ENCODE measurements at regions not wholly inside any gene's neighbourhood (a gene's known extent, or its start where the extent isn't known, plus 50 kb on each side); places are given as distances from the start of the nearest gene placed in this dataset.

DNA sequence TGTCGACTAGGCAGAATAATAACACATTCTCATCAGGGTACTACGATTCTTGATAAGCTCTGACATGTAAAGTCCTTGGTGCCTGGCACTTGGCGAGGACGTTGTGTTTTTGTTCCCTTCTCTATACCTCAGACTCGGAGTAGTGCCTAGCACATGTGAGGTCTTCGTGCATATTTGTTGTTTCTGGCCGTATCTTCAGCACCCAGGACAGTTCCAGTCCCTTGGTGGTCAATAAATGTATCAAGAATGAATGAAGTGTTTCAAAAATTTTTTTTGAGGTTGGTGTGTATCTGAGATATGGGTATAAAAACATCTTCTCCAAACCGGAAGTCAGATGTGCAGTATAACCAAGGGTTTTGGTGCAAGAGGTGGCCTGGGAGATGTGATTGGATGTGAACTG lies 198.2 kb downstream of the AACS start:
- DNase-seq (ENCODE audit: low read depth in 4 of 4, low spot score in 2 of 4) = no peak

DNA sequence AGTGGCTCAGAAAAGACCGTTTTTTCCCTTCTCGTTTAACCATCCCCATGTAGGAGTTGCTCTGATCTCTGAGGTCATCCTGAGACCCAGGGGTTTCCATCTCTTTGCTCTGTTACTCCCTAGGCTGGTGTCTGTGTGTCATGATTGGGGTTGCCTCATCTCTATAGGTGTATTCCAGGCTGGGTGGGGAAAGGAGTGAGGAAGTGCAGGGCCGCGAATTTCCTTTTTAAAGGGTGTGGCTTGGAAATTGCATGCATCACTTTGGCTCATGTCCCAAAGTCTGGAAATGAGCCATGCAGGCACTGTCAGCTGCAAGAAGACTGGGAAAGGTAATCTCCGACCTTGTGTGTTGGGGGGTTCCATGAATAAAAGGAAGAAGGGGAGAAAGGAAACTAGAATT lies 201.9 kb downstream of the AACS start:
- DNase-seq (ENCODE audit: low read depth in 4 of 4, low spot score in 2 of 4) = no peak

DNA sequence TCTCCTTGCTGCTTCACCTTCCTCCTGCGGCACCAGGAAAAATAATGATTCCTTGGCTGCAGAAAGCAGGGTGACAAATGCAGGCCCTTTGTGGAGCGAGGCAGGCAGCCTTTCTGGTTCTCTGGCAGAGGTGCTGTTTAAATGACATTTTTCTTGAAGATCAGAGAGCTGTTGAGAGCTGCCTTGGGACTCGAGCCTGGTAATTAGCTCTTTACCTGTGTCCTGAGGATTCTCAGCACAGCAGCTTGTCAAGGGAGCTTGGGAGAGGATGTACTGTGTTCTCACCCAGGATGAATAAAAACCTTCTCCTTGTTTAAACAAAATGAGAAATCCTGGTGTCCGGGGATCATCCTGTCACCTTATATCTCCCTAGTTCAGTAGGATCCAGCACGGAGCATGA lies 204.0 kb downstream of the AACS start:
- no peak for DNase-seq (ENCODE audit: low read depth in 4 of 4, low spot score in 2 of 4)

DNA sequence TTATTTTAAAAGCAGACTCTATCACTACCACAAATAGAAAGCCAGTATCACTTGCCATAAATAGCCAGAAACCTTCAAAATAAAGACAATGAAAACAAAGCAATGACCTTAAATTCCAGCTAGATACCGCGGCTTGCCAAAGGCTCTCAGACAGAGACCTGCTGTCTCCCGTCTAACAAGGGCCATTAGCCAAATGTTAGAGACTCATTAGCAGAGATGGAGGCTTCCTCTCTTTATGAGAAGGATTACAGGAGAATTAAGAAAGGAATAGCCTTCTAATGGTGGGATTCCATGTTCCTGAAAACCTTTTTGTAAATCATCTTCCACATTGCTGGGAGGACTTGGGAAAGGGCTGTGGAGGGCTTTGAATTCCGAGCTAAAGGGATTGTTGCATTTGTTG lies 206.7 kb downstream of the AACS start:
- DNase-seq (ENCODE audit: low read depth in 4 of 4, low spot score in 2 of 4) = no peak

DNA sequence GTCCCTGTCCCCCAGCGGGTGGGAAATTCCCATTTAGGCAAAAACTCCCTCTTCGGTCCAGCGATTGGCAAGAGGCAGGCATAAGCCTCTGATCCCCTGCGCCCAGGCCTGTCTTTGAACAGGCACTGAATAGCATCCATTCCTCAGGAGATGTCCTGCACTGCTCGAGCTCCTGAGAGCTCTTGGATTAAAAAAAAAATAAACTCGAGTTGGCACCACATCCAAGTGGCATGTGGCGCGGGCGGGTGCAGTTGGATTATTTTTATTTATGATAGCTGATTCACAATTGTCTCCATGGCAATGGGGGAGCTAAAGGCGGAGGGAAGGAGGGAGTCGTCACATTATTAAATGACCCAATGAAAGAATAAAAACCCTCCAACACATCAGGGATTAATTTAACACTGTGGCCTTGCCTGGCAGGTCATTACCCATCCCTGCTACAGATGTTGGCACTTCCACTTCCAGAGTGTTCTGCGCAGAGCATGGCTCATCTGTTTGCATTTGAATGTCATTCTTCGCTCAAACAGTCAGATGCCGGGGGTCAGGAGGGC lies 207.2 kb downstream of the AACS start:
- no peak for DNase-seq (ENCODE audit: low read depth in 4 of 4, low spot score in 2 of 4)

DNA sequence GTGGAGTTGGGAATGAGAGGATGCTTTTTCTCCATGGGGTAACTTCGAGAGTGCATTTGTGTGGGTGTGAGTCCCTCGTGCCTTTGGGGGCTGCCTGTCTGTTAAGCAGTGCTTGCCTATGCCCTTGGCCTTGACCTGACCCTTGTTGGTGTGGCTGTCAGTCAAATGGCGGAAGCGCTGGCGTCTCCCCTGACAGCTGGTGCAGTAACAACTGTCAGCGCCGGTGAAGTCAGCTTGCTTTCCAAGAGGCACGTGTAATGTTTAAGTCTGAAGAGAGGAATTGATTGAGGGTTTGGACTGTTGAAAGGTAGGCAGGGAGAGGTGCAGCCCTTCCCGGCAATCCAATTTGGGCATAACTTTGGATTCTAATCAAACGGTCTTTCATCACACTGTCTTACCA lies 211.3 kb downstream of the AACS start:
- no peak for DNase-seq (ENCODE audit: low read depth in 4 of 4, low spot score in 2 of 4)

DNA sequence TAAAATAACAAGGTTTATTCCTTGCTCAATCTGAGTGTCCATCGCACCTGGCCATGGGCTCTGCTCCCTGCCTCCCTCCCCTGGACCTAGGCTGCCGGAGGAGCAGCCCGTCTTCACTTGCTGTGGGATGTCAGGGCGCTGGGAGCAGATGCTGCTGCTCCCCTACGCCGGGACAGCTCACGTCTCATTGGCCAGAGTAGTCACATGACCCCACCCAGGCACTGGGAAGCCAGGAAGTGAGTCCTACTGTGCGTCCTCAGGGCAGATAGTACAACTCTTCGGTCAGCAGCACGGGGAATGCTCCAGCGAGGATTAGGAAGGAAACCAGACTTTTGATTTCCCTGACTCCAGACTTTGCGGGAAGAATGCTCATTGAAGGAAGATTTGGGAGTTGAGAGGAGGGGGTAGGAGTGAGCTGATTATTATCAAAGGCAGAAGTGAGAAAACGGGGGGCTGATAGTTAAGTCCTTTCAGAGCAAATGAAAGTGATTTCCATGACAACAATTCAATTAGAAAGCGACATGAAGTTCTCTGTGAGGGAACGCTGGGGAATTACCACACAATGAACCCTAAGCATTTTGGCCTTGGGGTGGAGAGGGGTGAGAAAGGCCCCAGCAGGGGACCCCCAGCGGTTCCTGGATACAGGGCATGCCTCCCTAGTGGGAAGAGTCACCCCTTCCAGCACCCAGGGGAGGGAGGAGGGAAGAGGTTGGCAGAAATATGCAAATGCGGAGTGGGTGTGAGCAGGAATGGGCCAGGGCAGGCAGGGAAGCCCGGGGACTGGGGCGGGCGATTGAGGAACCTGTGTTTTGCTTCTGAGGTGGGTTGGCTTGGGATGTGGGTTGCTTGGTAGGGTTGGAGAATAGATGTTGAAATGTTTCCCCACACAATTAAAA lies 215.5 kb downstream of the AACS start:
- no peak for DNase-seq (ENCODE audit: low read depth in 4 of 4, low spot score in 2 of 4)

DNA sequence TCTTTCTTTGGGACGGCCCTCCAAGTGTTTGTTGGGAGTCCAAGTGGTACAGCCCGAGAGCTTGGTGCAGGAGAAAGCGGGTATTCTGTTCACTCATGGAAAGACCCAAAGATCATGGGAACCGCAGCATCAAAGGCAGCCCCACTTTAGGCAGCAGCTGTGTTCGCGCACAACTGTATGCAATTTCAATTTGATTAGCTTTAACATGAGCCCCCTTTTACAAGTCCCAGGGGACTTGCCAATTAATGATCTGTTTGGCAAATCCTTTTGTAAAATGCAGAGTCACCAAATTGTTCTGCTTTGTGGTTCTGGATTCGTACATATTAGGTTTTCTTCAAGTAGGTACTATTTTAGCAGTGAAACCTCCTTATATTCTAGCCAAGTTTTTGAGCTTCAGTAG lies 217.7 kb downstream of the AACS start:
- DNase-seq (ENCODE audit: low read depth in 4 of 4, low spot score in 2 of 4) = no peak

DNA sequence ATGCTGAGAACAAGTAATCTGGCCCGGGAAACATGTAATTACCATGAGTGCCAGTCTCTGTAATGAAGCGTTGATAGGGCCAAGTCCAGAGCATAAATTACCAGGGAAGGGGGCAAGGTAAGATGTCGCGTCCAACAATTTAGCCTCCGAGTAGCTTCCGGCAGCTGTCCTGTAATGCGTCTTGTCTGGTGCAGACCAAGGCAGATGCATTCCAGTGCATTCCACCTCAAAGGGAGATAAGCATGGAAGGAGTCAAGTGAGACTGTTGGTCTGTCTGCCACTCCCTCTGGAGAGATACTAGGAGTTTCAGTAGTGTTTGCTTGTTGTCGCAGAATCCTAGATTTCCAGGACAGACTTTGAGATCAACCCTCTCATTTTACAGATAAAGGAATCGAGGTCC lies 218.3 kb downstream of the AACS start:
- DNase-seq (ENCODE audit: low read depth in 4 of 4, low spot score in 2 of 4) = no peak

DNA sequence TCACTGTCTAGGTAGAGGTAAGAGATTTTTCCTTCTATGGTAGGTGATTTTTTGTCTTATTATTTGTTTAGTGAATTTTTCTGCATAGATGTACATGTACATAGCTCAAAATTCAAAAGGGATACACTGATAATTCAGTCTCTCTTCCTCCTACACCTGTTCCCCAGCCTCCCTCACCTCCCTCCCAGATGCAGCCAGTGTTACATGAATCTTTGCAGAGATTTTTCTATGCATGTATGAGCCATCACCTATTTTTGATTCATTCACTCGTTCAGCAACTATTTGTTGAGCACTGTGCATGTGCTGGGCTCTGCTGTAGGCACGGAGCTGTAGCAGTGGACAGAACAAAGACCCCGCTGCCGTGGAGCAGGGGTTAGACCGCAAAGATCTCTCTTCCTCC lies 218.9 kb downstream of the AACS start:
- no peak for DNase-seq (ENCODE audit: low read depth in 4 of 4, low spot score in 2 of 4)

DNA sequence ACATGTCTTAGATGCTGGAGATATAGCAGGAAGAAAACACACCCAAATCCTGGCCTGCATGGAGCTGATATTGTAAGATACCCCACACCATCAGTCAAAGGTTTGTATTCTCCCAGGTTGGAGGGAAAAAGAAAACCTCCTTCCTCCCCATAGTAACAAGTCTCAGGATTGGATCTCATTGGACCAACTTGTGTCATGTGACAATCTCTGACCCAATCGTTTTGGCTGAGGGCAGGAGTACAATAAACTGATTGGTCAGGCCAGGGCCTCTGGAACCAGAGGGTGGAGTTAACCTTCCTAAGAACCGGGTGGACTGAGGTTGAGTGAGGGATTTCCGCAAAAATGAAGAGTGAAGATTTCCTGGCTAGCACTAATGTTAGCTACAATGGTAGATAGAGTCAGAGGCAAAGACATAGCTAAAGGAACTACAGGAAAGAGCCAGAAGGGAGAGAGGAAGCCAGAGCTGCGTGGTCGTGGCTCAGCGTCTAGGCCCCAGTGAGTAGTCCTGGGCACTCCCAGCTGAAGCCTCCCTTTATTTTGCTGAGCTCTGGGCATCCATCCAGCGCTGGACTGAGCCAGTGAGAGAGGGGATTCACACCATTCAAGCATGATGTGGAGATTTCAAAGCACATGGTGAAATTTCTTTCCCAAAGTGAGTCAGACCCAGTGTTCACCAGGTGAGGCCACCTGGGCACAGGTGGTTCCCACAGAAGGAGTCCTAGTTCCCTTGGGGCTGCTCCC lies 219.9 kb downstream of the AACS start:
- DNase-seq (ENCODE audit: low read depth in 4 of 4, low spot score in 2 of 4) = no peak

DNA sequence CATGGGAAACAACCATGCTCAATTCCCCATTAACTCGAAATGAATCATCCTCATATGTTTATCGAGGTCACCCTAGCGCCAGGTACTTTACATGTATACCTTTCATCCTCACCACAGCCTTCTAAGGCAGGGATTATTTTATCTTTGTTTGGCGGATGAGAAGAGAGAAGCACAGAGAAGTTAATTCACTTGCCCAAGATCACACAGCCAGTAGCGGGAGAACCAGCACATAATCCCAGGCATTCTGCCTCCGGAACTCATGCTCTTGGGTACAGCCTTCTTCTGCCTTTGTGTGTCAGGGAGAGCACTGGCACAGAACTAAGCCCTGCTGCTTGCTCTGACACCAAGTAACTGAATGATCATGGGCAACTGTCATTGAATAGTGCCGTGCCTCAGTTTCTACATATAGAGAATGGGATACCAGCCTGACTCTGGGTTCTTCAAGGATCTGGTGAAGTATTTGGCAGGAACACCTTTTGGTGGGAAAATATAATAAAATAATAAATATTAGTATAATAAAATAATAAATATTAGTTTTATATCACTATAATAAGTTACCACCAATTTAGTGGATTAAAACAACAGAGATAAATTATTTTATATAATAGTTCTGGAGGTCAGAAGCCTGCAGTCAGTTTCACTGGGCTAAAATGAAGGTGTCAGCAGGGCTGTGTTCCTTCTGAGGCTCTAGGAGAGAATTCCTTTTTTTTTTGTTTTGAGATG lies 220.9 kb downstream of the AACS start:
- DNase-seq (ENCODE audit: low read depth in 4 of 4, low spot score in 2 of 4) = no peak

DNA sequence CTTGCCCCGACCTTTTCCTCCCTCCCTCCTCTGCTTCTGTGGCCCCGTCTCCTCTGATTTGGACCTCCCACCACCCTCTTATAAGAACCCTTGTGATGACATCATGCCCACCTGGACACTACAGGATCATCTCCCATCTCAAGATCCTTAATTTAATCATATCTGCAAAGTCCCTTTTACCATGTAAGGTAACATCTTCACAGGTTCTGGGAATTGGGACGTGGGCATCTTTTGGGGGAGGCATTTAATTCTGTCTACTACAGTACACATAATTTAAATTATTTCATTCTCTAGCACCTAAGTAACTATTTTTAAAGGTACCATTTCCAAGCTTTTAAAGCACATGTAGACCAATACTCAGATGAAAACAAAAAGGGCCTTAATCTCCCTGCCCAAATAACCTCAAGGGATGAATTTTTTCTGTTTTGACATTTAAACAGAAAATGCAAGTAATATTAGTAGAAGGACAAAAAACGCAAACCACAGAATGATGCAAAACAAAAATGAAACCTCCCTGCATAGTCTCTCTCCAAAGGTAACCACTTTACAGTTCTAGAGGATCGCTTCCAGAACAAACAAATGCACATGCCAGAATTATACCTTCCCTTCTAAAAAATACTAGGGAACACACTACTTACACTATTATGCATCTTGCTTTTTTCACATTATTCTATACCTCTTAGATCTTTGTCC lies 222.1 kb downstream of the AACS start:
- no peak for DNase-seq (ENCODE audit: low read depth in 4 of 4, low spot score in 2 of 4)

DNA sequence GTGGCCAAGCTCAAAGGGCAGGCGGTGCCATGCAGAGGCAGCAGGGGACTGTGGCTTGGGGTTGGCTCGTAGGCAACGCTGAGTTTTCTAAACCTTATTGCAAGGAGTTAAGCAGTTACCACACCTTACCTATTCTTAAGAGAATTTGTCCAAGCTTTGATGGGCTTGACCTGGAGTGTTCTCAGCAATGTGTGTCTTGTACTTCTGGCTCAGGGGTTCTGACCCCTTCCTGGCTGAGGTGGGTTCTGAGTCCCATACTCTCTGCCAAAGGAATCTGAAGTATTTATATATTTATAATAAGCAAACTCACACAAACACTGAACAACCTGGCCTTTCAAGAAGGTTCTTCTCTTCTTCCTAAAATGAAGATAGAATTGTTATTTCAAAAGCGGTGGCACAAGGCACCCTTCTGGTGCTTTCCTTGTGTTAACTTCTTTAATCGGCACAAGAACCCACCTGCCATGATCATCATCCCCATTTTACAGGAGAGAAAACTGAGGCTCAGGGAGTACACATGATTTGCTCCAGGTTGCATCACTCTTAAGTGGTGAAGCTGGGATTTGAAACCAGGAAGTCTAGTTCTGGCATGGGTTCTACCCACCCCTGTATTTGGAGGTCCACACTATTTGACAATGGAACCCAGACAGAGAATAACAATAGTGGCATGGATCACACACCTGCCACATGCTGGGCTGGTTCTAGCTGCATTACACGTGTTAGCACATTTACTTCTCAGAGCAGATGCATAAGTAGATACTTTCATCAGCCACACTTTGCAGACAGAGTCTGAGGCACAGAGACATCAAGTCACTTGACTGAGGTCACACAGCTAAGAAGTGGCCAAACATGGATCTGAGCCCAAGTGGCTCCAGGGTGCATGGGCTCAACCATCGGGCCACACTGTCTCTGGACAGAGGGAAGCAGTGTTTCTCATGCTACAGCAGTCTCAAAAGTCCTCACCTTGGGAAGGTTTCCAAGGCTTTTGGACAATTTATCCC lies 224.0 kb downstream of the AACS start:
- DNase-seq (ENCODE audit: low read depth in 4 of 4, low spot score in 2 of 4) = no peak

DNA sequence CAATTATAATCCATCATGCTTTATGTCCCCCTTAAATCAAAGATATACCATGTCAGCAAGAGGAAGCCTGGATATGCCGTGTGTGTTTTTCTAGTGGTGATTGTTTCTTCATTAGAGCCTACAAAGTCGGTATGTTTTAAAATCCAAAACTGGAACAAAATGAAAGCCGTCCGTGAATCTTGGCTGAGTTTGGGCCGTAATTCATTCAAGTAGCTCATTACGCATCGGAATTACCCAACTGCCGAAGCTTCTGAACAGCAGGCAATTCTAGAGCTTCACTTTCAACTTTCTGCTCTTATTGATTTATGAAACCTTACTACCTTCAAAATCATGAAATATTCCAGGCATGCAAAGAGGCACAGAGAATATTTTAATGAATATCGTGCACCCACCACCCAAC lies 224.7 kb downstream of the AACS start:
- DNase-seq (ENCODE audit: low read depth in 4 of 4, low spot score in 2 of 4) = no peak

DNA sequence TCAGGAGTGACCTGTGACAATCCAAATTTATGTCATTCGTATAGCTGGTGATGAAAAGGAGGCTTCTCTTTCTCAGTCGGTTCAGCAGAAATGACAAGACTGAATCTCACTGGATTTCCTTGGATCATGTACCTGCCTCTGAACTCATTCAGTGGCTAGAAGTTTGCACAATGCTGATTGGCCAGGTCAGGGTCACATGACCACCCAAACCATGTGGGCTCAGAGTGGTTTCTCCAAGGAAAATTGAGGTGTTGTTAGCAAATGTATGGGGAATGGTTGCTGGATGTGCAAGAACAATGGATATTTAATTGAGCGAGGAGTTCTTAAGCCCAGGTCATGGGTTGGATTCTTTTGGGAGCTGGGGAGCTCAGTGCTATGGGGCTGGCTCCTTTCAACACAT lies 227.5 kb downstream of the AACS start:
- no peak for DNase-seq (ENCODE audit: low read depth in 4 of 4, low spot score in 2 of 4)

DNA sequence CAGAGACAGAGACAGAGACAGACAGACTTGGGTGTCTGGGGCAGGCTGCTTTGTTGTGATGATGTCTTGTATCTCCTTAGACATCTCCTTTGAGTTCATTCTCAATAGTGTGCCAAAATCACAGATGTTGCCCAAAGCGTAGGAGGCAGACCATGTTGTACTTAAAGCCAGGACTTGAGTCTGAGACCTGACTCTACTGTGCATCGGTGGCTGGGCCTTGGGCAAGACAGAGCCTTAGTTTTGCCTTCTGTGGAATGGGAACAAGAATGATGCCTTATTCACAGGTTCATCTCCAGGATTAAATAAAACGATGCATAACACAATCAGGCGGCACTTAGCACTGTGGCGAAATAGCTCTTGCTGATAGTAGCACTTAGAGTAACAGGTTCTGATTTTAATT lies 230.3 kb downstream of the AACS start:
- no peak for DNase-seq (ENCODE audit: low read depth in 4 of 4, low spot score in 2 of 4)

DNA sequence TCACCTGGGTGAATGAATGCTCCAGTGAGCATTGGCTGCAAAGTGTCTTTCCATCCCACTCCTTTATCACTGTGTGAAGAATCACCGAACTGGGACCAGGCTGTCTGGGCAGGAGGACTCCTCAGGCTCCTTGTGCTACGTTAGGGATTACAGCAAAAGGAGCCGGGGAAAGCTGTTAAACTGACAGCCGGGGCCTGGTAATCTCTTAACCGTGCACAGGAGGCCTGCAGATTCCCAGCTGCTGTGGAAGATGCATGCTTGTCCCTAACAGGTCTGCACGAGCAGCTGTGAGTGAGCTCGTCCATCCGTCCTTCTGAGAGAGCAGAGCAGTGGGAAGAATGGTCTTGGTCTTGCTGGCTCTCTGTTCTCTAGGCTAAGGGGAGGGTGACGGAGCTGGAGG lies 231.5 kb downstream of the AACS start:
- DNase-seq (ENCODE audit: low read depth in 4 of 4, low spot score in 2 of 4) = no peak

DNA sequence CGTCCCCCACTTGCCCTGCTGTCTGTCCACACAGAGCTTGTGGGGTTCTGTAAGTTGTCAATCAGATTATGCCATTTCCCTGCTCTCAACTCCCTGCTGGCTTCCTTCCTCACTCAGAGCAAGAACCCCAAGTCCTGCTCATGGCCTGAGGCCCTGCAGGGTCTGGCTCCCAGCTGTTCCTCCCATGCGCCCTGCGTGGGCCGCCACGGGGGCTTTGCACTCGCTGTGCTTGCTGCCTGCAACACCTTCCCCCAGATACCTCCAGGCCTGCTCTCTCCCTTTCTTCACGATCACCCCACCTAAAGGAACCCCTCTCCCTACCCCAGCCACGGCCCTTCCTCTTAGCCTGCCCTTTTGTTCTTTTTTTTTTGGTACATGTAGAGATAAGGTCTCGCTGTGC lies 234.6 kb downstream of the AACS start:
- no peak for DNase-seq (ENCODE audit: low read depth in 4 of 4, low spot score in 2 of 4)

Measured in left renal cortex interstitium (tissue), 4 donors.